WERI-Rb-1 (cell line): ENCODE measurements at regions not wholly inside any gene's neighbourhood (a gene's known extent, or its start where the extent isn't known, plus 50 kb on each side); places are given as distances from the start of the nearest gene placed in this dataset.

Experiments used
- DNase-seq: peaks from one replicate; pipeline ENCODE4 v3.0.0-alpha.2; 2020
- H3K27ac ChIP-seq: fragments of 250-450 bp; sonication (Bioruptor Pico); 2 replicates; pipeline ENCODE4 v1.5.1; 2020; ENCODE audit warnings: mild to moderate bottlenecking, moderate library complexity
- H3K27me3 ChIP-seq: fragments of 250-450 bp; sonication (Bioruptor Pico); 2 replicates; pipeline ENCODE4 v1.5.1; 2021; ENCODE audit warnings: mild to moderate bottlenecking, low read depth, moderate library complexity; ENCODE audit not compliant: insufficient read depth, severe bottlenecking
- H3K36me3 ChIP-seq: fragments of 250-450 bp; sonication (Bioruptor Pico); 2 replicates; pipeline ENCODE4 v1.5.1; 2020; ENCODE audit warnings: mild to moderate bottlenecking, moderate library complexity
- H3K4me3 ChIP-seq: 2 replicates; pipeline ENCODE4 v1.5.1; 2011; ENCODE audit warnings: low read depth, mild to moderate bottlenecking, control low read depth, low read length
- H3K9me3 ChIP-seq: fragments of 250-450 bp; sonication (Bioruptor Pico); 2 replicates; pipeline ENCODE4 v1.5.1; 2021; ENCODE audit warnings: mild to moderate bottlenecking, moderate library complexity; ENCODE audit not compliant: severe bottlenecking
- TF ChIP-seq, protein P1 (sequence below): IDR thresholded peaks from 2 replicates; pipeline ENCODE4 v1.5.1; 2011; ENCODE audit warnings: low read depth, mild to moderate bottlenecking, control low read depth, inconsistent platforms, low read length

DNA sequence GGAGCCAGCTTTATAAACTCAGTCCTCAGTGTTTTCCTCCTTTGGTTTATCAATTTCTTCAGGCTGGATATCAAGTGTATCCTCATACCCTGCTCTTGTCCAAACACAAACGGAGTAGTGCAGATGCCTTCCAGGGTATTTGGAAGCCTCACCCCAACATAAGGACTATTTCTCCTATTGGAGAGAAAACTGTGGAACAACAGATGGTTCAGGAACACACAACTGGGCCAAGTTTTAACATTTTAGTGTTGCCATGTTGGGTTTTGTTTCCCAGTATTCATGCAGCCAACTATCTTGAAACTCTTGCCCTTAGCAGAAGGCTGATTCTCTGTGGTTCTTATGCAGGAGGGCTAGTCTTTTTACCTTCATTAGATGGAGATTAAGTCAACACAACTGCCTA is 398.1 kb downstream of the GABRB3 start:
- H3K9me3 ChIP-seq, result peaks cover 13% of the 10 kb centered on the region
- TF ChIP-seq, protein P1, sequence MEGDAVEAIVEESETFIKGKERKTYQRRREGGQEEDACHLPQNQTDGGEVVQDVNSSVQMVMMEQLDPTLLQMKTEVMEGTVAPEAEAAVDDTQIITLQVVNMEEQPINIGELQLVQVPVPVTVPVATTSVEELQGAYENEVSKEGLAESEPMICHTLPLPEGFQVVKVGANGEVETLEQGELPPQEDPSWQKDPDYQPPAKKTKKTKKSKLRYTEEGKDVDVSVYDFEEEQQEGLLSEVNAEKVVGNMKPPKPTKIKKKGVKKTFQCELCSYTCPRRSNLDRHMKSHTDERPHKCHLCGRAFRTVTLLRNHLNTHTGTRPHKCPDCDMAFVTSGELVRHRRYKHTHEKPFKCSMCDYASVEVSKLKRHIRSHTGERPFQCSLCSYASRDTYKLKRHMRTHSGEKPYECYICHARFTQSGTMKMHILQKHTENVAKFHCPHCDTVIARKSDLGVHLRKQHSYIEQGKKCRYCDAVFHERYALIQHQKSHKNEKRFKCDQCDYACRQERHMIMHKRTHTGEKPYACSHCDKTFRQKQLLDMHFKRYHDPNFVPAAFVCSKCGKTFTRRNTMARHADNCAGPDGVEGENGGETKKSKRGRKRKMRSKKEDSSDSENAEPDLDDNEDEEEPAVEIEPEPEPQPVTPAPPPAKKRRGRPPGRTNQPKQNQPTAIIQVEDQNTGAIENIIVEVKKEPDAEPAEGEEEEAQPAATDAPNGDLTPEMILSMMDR, result no peak

DNA sequence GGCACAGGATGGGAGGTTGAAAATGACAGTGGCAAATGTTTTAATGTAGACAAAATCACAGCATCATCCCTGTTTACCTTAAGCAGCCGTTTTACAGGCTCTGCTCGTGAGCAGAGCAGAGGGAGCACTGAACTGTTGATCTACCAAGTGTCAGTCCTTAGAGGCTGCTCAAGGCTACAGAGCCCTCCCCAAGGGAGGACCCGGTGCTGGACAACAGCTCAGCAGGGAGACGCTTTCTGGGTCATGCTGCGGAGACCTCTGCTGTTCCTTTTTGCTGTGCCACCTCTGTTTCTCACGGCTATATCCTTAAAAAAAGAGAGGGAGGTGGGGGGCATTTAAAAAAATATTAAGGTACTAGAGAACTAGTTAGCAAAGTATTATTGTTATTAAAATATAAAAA is 400.2 kb downstream of the GABRB3 start:
- TF ChIP-seq, protein P1, result no peak
- Histone ChIP-seq H3K9me3 (peaks cover 13% of the 10 kb centered on the region), H3K27ac (no peak overlapping the region), H3K4me3 (no peak overlapping the region), H3K27me3 (no peaks in the 10 kb centered on the region), H3K36me3 (no peaks in the 10 kb centered on the region)
- DNase-seq, result no peak

More for the DNA sequence above, 398.1 kb downstream of the GABRB3 start:
- H3K36me3 ChIP-seq, result no peaks in the 10 kb centered on the region
- no peak for DNase-seq
- no peaks in the 10 kb centered on the region for H3K27me3 ChIP-seq
- no peak overlapping the region for H3K27ac ChIP-seq
- H3K4me3 ChIP-seq, result no peak overlapping the region

DNA sequence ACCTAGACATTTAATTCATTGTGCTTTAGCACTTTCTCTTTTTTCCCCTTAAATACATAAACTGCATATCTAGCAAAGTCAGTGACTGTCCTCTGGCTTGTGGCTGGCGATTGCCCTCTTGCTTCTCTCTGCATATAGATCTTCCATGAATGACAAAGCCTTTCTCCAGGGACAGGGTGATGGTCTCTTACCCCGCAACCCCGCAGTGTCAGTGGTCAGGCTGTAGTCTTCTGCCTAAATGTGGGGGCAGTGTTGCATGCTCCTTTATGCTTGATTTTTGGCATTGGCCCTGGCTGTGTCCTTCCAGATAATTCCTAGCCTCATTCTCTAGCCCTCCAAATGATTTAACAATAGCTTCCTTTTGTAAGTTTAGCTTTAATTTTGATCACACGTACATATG is 407.8 kb downstream of the GABRB3 start:
- no peak for DNase-seq
- Histone ChIP-seq H3K4me3 (no peak overlapping the region), H3K27me3 (no peaks in the 10 kb centered on the region), H3K36me3 (no peaks in the 10 kb centered on the region), H3K9me3 (no peaks in the 10 kb centered on the region), H3K27ac (no peak overlapping the region)
- TF ChIP-seq, protein P1, result no peak

DNA sequence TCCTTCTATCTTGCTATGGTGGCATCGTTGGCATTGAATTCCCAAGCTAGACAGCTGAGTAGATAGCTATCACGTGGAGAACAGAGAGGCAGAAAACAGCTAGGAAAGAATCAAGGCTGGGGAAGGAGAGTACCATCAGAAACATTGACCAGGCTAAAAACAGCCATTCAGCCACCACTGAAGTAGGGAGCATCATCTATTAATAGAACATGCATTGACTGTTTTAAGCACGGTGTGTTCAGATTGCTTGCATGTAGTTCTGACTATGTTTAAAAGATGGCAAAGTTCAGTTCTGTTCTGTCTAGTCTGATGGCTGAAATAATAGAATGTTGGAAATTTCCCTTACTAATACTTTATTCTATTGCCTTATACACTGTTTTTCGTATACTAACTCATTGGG is 413.0 kb downstream of the GABRB3 start:
- TF ChIP-seq, protein P1, result no peak
- Histone ChIP-seq H3K4me3 (no peak overlapping the region), H3K36me3 (no peaks in the 10 kb centered on the region), H3K27me3 (no peaks in the 10 kb centered on the region), H3K27ac (no peak overlapping the region), H3K9me3 (no peaks in the 10 kb centered on the region)
- DNase-seq, result no peak

DNA sequence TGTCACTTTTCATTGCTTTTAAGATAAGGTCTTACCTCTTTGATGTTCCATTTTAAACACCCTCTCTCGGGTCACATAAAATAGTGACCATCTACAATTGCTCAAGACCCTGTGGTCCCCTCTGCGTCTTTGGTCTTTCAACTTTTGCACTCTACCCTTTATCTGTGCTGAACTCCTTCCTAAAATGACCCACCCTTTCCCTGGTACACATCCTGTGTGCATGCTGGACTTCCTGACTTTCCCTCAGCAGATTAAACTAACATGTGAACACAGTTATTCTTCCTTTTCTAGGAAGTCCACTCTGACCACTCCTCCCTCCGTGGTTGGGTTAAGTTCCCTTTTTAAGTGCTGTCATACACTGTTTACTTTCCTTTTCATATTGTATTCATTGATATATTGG is 414.2 kb downstream of the GABRB3 start:
- no peak overlapping the region for H3K27ac ChIP-seq
- H3K9me3 ChIP-seq, result no peaks in the 10 kb centered on the region
- TF ChIP-seq, protein P1, result no peak

DNA sequence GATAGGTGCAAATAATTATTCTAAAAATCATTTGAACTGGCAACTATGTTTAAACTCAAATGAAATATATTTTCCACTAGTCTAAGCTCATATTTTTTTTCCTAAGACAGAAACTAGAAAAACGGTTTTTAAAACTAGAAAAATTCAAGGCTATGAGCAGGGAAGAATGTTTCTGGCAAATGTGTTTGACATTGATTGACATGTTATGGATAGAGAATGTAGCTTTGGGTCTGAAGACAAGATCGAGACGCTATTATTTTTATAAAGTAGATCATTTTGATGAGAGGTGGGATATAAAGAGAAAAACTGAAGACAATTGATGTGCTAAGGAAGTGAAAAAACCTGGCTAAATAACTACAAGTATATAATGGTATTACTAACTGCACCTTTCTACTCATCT is 415.2 kb downstream of the GABRB3 start:
- Histone ChIP-seq H3K36me3 (no peaks in the 10 kb centered on the region), H3K4me3 (no peak overlapping the region), H3K27ac (no peak overlapping the region), H3K9me3 (no peaks in the 10 kb centered on the region), H3K27me3 (no peaks in the 10 kb centered on the region)
- DNase-seq, result no peak
- TF ChIP-seq, protein P1, result no peak

More for the DNA sequence above, 414.2 kb downstream of the GABRB3 start:
- no peaks in the 10 kb centered on the region for H3K27me3 ChIP-seq
- no peaks in the 10 kb centered on the region for H3K36me3 ChIP-seq
- DNase-seq, result no peak
- H3K4me3 ChIP-seq, result no peak overlapping the region
